GM18517 (cell line): ENCODE measurements at regions not wholly inside any gene's neighbourhood (a gene's known extent, or its start where the extent isn't known, plus 50 kb on each side); places are given as distances from the start of the nearest gene placed in this dataset.

Experiments
- ATAC-seq: cut with Tn5 transposase; IDR thresholded peaks from one replicate; pipeline ENCODE4 v1.9.1; 2021; ENCODE audit warnings: mild to moderate bottlenecking, moderate library complexity; ENCODE audit not compliant: unreplicated experiment

DNA sequence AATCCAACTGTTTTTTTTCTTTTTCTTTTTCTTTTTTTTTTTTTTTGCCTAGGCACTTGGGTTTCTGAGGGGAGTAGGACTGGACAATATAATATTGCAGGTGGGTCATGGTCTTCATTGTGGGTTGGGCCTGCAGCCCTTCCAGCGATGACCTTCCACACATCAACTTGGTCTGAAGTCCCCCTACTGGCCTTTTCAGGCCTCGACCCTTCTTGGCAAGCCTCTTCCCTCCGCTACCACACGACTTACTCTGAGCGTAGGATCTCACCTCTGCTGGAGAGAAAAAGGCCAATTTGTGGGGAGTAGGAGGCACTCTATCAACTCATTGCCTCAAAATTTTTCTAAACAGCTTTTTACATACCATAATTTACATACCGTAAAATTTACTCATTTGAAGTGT lies 51.1 kb upstream of the GRIK3 start:
- ATAC-seq = no peak

DNA sequence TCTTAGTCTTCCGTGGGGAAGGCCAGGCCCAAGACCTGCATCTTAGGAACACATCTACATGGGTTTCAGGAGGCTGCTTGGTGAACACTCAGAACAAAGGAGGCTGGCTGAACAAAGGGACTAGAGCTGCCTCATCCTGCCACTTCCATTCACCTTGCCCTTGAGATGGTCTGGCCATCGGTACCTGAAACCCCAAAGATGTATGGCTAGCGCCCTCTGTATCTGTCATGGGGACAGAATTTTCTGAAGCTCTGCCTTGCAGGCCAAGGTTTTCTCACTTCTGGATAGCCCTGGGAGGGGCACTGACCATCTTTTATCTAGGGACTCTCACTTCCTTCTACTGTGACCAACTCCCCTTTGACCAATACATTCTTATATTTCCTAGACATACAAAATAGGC lies 55.4 kb upstream of the GRIK3 start:
- ATAC-seq = no peak

DNA sequence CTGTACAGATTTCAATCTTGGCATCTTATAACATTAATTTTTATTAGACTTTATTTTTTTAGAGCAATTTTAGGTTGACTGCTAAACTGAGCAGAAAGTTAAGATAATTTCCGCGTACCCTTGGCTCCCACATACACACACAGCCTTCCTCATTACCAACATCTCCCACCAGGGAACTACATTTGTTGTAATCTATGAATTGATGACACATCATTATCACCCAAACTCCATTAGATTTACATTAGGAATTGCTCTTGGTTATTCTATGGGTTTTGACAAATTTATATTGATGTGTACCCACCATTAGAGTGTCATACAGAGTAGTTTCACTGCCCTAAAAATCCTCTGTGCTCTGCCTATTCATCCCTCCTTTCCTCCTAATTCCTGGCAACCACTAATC lies 56.4 kb upstream of the GRIK3 start:
- ATAC-seq = no peak

DNA sequence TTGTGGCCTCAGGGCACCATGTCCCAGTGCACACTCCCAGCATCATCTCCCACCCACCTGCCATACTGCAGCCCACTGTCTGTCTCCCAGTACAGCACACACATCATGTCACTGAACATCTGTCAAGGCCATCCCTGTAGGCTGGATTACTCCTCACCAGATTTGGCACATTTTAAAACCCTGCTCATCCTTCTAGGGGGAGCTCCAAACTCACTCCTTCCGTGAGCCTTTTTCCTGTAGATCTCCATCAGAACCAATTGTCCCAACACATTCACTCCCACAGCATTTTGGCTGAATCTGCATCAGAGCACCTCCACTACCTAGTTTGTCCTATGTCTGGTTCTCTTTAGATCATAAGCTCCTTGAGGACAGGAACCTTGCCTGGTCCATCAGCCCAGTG lies 58.6 kb upstream of the GRIK3 start:
- no peak for ATAC-seq

DNA sequence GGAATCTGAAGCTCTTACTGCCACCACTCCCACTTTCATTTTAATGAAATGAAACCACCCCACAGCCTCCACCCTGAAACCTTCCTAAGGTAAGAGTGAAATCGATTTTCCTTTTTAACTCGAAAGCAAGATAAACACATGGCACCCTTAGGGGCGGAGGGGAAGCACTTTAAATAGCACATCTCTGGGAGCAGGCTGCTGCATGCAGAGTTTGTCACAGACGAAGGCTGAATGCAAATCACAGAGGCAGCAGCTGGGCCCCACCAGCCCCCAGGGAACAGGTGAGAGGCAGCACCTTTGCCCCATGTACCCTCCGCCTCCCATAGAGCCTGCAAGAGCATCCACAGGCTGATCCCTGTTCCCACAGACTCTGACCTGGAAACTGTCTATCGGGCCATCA lies 60.0 kb upstream of the GRIK3 start:
- ATAC-seq = no peak

DNA sequence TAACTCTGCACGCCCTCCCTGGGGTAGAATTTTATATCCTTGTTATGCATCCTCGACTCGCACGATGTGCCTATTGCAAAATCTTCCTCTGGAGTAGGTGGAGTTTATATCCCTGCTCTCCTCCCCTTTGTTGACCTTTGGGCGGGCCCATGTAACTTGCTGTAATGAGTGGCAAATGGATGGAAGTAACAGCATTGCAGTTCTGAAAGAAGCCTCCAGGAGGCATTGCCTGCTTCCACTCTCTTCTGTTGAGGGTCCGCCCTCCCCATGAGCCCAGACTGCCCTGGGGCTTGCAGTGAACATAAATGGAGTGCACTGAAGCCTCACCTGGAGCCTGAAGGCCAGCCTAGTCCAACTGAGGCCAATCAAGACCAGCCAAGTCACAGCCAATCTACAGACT lies 62.2 kb upstream of the GRIK3 start:
- no peak for ATAC-seq

DNA sequence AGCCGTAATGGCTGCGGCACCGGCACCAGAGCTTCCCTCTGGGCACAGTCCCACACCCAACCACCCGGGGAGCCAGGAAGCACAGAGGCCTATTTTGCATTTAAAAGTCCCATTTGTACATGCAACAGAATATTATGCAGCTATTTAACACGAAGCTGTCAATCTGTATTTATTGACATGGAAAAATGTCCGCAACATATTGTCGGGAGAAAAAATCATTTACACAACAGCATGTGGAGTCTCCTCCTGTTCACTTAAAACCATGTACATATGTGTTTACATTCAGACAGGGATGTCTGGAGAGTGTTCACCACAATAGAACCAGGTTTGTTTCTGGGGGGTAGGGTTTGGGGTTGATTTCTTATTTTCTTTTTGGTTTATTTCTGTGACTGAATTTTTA lies 63.4 kb upstream of the GRIK3 start:
- ATAC-seq = no peak

DNA sequence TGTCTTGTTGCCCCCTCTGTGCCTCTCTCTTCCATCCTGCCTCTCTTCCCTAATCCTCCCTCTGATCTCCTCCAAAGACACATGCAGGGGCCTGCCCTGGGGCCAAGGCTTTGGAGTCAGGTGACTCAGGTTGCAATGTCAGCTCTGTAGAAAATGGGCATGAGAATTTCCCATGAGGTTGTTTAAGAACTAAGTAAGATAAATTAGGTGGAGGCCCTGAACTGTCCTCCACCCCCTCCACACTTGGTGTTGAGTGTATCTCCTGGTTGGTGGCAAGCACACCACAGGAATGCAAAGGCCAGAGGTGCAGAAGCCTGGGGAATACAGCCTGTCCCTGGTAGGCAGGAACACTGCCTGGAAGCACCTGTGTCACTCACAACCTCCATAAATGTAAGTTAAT lies 63.9 kb upstream of the GRIK3 start:
- no peak for ATAC-seq

DNA sequence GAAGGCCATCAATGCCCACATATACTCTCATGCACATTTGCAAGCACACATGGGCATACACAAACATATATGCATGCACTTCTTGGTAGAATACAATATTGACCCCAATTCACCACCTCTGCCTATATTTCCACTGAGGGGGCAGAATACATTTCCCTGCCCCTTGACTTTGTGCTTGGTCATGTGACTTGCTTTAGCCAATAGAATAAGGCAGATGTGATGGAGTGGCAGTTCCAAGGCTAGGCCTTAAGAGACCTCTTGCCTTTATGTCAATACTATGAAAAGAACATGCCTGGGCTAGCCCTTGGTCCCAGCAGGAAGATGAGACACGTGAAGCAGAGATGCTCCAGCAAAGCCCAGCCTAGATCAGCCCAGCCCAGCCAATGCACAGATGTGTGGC lies 66.0 kb upstream of the GRIK3 start:
- ATAC-seq = no peak

DNA sequence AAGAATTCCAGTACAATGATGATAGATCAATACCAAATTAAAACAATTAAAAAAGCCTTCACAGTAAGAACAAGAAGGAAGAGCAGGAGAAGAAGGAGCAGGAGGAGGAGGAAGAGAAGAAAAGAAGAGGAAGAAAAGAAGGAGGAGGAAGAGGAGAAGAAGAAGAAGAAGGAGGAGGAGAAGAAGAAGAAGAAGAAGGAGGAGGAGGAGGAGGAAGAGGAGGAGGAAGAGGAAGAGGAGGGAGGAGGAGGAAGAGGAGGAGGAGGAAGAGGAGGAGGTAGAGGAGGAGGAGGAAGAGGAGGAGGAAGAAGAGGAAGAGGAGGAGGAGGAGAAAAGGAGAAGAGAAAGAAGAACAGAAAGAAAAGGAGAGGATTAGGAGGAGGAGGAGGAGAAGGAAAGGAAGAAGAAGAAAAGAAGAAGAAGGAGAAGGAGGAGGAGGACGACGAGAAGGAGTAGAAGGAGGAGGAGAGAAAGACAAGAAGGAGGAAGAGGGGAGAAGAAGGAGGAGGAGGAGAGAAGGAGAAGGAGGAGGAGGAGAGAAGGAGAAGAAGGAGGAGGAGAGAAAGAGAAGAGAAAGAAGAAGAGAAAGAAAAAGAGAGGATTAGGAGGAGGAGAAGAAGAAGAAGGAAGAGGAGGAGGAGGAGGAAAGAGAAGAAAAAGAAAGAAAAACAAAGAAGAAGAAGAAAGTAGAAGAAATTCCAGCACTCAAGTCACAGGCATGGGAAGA lies 68.5 kb upstream of the GRIK3 start:
- no peak for ATAC-seq

DNA sequence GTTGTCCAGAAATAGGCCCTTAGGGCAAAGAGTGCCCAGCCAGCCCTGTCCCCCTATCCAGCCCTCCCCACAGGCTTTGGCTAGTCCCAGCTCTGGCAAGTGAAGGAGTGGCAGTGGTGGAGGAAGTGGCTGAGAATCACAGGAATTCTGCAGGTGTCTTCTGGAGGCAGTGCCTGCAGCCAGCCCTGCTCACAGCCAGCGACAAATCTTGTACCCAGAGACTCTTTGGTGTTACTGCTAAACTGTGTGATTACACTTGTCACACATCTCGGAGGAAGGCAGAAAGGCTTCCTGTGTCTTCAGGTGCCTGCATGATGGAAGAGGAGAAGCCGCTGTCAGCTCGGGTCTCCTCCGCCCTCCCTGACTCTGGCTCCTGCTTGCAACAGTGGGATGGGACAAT lies 71.6 kb upstream of the GRIK3 start:
- no peak for ATAC-seq

DNA sequence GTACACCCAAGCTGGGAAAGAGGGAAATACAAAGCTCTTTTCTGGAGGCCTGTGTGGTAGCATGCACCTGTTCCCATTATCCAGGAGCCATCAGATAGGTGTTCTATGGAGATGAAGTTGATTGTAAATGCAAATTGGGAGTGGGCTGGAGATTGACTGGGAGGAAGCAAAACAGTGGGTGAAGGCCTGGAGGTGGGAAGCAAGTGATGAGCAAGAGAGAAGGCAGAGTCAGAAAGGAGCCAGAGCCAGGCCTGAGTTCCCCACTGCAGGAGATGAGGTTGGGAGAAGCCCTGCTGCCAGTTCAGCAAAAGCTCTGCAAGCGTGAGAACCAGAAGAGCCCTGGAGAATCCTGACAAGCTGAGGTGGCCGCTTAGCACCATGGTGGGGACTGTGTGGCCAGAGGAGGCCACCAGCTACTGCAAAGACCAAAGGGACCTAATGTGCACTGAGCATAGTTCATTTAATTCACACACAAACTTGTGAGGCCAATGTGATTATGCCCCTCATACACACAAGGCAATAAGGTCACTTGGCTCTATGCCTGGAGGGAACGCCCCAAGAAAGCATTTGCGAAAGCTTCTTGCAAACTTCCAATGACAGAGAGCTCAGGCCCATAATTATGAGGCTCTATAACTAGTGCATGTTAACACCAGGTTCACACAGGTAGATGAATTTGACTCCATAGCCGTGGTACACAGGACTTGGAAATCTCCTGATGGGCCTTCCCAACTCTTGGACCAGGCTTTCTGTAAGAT lies 73.0 kb upstream of the GRIK3 start:
- no peak for ATAC-seq

DNA sequence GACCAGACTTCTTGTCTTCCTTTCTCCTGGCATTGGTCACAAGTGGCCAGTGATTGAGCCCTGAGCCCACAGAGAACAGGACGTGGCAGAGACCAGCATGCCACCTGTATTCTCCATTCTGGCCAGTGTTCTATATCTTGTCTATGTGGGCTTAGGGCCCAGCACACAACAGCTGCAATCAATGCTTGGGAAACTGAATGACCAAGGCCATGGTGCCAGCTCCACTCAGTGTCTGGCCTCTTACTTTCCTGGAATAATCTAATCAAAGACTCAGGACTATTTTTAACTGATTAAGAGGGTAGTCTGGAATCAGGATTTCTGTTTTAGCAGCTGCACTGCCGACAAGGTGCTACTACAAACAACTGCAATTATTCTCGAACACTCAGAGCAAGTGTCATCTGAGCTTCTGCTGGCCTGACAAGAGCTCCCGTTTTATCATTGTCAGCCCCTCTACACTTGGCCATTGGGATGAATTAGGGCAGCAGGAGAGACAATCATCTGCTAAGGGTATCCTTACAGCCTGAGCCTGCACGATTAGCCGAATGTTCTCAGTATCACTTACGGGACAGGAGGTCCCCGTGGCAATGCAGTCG lies 74.4 kb upstream of the GRIK3 start:
- no peak for ATAC-seq

DNA sequence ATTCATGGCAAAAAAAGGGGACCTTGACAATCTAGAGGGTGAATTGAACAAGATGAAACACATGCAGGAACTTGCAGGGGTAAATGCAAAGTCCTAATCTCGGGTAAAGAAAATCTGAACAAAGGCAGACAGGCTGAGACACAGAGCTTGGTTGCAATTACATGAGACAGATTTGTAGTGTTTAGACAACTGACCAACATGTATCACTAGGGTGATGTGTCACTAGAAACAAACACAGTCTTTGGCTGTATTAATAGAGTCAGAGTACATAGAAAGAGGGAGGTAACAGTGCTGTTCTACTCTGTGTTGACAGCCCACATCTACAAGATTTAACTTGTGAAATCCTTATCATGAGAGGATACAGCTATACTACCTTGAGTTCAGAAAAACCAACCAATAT lies 78.1 kb upstream of the GRIK3 start:
- ATAC-seq = no peak

DNA sequence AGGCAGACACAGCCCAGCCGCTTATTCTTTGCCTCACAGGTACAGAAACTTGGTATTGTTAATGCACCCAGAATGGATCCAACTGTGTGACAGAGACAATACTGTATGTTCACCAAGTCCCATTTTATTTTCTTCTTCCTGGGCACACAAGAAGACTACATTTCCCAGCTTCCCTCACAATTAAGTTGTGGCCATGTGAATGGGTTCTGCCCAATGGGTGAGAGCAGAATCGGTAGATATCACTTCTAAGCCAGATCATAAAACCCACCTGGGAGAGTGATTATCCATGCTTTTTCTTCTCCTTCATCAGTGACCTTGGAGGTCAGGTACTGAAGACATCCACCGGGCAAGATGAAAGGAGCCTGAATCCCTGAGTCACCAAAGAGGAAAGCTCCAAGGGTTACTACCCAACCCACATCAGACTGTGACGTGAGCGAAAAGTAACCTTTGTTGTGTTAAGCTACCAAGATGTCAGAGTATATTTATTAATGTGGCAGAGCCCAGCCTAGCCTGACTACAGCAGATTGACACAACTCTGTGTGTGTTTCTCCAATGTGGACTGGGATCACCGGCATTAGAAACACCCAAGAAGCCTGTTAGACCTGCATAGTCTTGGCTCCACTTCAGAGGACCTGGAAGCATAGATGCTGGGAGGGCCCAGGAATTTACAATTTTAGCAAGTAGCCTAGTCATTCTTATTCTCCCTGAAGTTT lies 79.1 kb upstream of the GRIK3 start:
- no peak for ATAC-seq

DNA sequence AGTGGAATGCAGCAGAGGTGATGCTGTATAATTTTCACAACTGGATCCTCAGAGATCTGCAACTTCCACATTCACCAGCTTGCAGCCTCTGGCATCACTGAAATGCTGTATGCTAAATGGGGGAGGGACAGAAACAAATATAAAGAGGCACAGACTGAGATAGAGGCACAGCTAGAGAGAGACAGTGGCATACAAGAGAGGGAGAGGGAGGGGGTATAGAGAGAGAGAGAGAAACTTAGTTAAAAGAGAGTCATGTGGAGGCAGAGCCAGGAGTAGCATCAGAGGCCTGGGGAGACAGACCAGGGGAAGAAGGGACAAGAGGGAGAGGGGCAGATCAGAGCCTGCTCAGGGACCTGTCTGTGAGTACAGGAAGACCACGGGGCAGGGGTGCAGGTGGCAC lies 84.5 kb upstream of the GRIK3 start:
- ATAC-seq = no peak

DNA sequence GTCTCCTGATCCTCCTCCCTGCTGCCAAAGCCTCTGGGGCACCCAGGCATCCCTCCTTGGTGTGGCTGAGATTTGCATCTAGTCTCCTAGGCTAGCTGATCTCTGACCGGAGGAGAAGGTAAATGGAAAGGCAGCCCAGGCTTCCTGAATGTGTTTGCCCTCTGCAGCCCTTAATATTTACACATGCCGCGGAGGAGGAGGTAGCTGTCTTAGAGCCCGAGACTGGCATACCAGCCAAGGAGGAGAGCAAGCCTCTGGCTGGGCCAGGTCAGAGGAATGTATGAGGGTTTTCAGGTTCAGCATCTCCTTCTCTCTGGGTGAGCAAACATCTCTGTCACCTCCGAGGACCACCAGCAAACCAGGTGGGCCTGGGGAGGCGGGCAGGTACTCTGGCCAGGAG lies 86.0 kb upstream of the GRIK3 start:
- no peak for ATAC-seq

DNA sequence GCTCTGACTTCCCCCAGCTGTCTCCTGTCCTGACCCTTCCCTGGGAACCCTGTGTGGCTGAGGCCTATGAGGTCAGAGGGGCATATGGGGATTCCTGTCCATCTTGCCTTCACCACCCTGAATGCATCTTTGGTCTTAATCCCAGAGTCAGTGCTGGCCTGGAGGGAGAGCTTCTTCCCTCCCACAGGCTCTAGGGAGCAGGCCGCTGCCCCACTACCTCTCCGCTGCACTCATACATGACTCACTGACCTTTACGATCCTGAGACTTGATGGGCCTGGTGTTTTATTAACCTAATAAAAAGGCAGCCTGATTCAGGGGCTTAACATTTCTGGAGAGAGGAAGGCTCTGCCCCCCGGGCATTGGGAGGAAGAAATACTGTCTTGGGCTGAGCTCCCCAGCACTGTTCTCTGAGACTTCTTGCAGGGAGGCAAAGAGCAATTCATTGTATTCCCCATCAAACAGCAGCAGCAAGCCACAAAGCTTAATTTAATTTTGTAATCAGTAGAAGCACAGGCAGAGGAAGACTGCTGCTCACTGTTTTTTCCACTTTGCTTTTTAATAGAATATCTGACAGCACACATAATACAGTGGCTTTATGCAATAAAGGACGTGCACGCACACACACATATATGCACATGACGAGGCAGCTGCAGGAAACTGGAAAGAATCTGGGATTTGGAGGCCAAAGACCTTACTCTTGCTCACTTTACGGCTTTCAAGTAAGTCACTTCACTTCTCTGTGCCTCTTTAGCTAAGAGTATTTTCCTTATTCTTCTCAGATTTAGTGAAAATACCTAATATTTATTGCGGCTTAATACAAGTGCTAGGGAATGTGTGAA lies 89.2 kb upstream of the GRIK3 start:
- ATAC-seq = no peak

DNA sequence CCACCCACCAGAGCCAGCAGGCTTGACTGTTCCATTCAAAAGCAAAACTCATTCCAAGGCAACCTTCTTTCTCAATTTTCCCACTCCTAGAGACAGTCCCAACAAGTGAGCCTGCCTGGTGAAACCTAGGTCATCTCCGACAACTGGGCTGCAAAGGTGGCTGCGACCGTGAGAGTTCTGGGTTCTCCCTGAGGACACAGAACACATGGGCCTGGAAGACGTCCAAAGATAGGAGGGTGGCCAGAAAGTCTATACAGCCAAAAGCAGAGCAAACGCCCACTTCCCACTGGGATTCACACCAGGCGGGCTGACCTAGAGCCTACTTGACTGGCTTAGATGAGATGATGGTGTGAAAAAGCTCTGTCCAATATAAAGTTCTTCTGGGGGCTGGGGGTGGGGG lies 90.2 kb upstream of the GRIK3 start:
- no peak for ATAC-seq

DNA sequence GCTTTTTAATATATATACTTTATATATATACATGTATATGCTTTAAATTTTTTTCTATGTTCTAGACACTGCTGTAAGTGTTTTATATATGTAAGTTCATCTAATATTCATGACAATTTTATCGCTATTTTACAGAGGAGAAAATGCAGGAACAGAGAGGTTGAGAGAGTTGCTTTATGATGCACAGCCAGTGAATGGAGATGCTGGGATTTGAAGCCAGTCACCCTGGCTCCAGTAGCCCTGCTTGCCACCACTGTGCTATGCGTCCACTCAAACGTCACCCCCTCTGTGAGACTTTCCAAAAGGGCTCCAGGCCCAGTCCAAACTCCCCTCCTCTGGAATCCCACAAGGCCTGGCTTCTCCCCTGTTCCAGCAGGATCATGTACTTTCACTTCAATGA lies 91.0 kb upstream of the GRIK3 start:
- ATAC-seq = no peak

DNA sequence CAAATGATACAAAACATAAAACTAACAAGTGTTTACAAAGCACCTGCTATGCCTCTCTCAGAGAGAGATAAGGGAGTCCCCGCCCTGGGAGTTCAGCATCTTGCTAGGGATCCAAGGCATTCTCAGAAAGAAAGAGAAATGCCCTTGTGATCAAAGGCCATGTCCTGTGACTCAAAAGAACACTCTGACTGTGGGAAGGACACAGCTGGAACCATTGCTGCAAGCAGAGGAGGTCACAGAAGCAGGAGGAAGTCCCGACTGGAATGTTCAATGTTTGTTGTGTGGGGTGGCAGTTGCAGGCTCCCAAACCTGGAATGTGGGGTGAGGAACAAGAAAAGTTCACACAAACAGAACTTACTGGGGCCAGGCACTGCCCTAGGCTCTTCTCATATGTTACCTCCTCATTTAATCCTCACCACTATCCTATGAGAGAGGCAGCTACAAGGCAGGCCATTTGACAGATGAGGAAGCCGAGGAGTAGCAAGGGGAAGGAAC lies 93.0 kb upstream of the GRIK3 start:
- ATAC-seq = no peak
